ENCODE measurements at regions not wholly inside any gene's neighbourhood (a gene's known extent, or its start where the extent isn't known, plus 50 kb on each side); places are given as distances from the start of the nearest gene placed in this dataset.

DNA sequence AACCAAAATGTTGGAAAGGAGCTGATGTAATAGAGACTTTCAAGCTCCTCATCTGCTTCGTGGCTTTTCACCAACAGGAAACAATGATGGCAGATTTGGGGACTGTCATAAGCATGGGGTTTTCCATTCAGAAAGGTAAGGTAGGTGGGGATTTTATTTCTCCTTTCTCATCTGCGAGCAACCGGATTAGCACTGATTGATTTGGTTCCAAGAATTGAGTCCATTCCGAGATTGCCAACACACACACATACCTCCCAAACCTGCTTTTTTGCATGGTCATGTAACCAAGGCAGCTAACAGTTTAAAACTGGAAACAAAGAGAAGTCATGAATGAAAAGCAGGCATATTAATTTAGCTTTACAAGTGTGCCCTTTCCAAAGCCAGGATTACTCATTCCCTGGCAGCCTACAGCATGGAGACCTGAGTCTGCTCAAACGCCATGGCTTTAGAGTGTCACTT is 63.0 kb upstream of the LNX1 start:
- Histone ChIP-seq H2AFZ (ENCODE audit: low read depth, low read length) (no peak overlapping the region), H3K36me3 (ENCODE audit: insufficient read depth, low read length) (no peaks in the 10 kb centered on the region), H3K9me3 (ENCODE audit: low read length) (no peaks in the 10 kb centered on the region), H3K9ac (ENCODE audit: low read length) (no peak overlapping the region), H3K27me3 (ENCODE audit: insufficient read depth, low read depth, low read length) (no peaks in the 10 kb centered on the region), H4K20me1 (ENCODE audit: insufficient read depth) (no peaks in the 10 kb centered on the region), H3K79me2 (replicated peaks; ENCODE audit: insufficient read depth, low read length) (no peaks in the 10 kb centered on the region), H3K27ac (ENCODE audit: low read length) (no peak overlapping the region), H3K4me2 (ENCODE audit: low read length) (no peak overlapping the region), H3K9me2 (ENCODE audit: insufficient read depth, low read length) (no peaks in the 10 kb centered on the region), H3K4me3 (ENCODE audit: low read length) (no peak overlapping the region), H3F3A (ENCODE audit: insufficient read depth, low read length, poor library complexity, severe bottlenecking) (no peaks in the 10 kb centered on the region)
- TF ChIP-seq EZH2 (IDR thresholded peaks at IDR 0.05; ENCODE audit: borderline replicate concordance, insufficient read depth, low read length, poor library complexity, severe bottlenecking), result no peak
- TF ChIP-seq MXI1 (conservative IDR thresholded peaks at IDR 0.05; ENCODE audit: poor library complexity, severe bottlenecking), result no peak
- no peak for TF ChIP-seq SMC3 (conservative IDR thresholded peaks at IDR 0.05; ENCODE audit: poor library complexity)
- no peak for TF ChIP-seq POLR2AphosphoS5 (IDR thresholded peaks at IDR 0.05)
- TF ChIP-seq, protein P1, sequence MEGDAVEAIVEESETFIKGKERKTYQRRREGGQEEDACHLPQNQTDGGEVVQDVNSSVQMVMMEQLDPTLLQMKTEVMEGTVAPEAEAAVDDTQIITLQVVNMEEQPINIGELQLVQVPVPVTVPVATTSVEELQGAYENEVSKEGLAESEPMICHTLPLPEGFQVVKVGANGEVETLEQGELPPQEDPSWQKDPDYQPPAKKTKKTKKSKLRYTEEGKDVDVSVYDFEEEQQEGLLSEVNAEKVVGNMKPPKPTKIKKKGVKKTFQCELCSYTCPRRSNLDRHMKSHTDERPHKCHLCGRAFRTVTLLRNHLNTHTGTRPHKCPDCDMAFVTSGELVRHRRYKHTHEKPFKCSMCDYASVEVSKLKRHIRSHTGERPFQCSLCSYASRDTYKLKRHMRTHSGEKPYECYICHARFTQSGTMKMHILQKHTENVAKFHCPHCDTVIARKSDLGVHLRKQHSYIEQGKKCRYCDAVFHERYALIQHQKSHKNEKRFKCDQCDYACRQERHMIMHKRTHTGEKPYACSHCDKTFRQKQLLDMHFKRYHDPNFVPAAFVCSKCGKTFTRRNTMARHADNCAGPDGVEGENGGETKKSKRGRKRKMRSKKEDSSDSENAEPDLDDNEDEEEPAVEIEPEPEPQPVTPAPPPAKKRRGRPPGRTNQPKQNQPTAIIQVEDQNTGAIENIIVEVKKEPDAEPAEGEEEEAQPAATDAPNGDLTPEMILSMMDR (IDR thresholded peaks at IDR 0.05; ENCODE audit: poor library complexity, severe bottlenecking), result no peak

DNA sequence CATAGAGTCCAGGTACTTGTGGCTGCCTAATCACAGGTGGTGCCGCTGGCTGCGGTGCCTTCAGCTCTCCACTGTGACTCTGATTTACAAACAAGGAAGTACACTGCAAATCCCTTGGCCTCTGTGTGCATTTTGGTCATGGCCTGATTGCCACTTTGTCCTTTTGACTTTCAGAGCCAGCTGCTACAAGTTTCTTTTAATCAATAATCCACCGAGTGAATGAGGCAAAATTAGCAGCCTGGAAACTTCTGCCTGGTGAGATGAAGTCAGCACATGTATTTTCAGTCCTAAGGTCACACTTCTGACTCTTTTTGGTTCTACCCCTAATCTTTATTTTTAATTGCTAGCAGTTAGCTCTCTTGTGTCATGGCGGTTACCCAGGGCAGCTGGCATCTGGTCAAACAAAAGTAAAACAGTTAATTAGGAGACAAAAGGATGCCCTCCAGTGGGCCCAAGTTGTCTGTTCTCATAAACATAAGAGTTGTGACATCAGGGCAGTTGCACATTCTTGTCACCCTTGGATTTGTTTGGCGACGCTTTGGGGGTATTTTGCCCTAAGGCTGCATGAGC is 62.3 kb upstream of the LNX1 start:
- Histone ChIP-seq H3K9me2 (ENCODE audit: insufficient read depth, low read length) (no peaks in the 10 kb centered on the region), H3K9ac (ENCODE audit: low read length) (no peak overlapping the region), H3K4me2 (ENCODE audit: low read length) (no peak overlapping the region), H3F3A (ENCODE audit: insufficient read depth, low read length, poor library complexity, severe bottlenecking) (no peaks in the 10 kb centered on the region), H3K9me3 (ENCODE audit: low read length) (no peaks in the 10 kb centered on the region), H2AFZ (ENCODE audit: low read depth, low read length) (no peak overlapping the region), H3K79me2 (replicated peaks; ENCODE audit: insufficient read depth, low read length) (no peaks in the 10 kb centered on the region), H3K4me3 (ENCODE audit: low read length) (no peak overlapping the region), H3K27ac (ENCODE audit: low read length) (no peak overlapping the region), H3K27me3 (ENCODE audit: insufficient read depth, low read depth, low read length) (no peaks in the 10 kb centered on the region), H3K36me3 (ENCODE audit: insufficient read depth, low read length) (no peaks in the 10 kb centered on the region), H4K20me1 (ENCODE audit: insufficient read depth) (no peaks in the 10 kb centered on the region)
- TF ChIP-seq POLR2AphosphoS5 (IDR thresholded peaks at IDR 0.05), result no peak
- TF ChIP-seq EP300 (conservative IDR thresholded peaks at IDR 0.05; ENCODE audit: poor library complexity, severe bottlenecking), result no peak
- TF ChIP-seq RAD21 (conservative IDR thresholded peaks at IDR 0.05), result no peak
- no peak for TF ChIP-seq TAF1 (IDR thresholded peaks at IDR 0.05; ENCODE audit: low read depth)
- no peak for TF ChIP-seq EZH2 (IDR thresholded peaks at IDR 0.05; ENCODE audit: borderline replicate concordance, insufficient read depth, low read length, poor library complexity, severe bottlenecking)
- TF ChIP-seq, protein P2, sequence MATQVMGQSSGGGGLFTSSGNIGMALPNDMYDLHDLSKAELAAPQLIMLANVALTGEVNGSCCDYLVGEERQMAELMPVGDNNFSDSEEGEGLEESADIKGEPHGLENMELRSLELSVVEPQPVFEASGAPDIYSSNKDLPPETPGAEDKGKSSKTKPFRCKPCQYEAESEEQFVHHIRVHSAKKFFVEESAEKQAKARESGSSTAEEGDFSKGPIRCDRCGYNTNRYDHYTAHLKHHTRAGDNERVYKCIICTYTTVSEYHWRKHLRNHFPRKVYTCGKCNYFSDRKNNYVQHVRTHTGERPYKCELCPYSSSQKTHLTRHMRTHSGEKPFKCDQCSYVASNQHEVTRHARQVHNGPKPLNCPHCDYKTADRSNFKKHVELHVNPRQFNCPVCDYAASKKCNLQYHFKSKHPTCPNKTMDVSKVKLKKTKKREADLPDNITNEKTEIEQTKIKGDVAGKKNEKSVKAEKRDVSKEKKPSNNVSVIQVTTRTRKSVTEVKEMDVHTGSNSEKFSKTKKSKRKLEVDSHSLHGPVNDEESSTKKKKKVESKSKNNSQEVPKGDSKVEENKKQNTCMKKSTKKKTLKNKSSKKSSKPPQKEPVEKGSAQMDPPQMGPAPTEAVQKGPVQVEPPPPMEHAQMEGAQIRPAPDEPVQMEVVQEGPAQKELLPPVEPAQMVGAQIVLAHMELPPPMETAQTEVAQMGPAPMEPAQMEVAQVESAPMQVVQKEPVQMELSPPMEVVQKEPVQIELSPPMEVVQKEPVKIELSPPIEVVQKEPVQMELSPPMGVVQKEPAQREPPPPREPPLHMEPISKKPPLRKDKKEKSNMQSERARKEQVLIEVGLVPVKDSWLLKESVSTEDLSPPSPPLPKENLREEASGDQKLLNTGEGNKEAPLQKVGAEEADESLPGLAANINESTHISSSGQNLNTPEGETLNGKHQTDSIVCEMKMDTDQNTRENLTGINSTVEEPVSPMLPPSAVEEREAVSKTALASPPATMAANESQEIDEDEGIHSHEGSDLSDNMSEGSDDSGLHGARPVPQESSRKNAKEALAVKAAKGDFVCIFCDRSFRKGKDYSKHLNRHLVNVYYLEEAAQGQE (IDR thresholded peaks at IDR 0.05; ENCODE audit: borderline replicate concordance), result no peak
- TF ChIP-seq MXI1 (conservative IDR thresholded peaks at IDR 0.05; ENCODE audit: poor library complexity, severe bottlenecking), result no peak
- TF ChIP-seq SMC3 (conservative IDR thresholded peaks at IDR 0.05; ENCODE audit: poor library complexity), result no peak
- TF ChIP-seq, protein P1 (IDR thresholded peaks at IDR 0.05; ENCODE audit: poor library complexity, severe bottlenecking), result no peak
